ENCODE measurements at regions not wholly inside any gene's neighbourhood (a gene's known extent, or its start where the extent isn't known, plus 50 kb on each side); places are given as distances from the start of the nearest gene placed in this dataset.

DNA sequence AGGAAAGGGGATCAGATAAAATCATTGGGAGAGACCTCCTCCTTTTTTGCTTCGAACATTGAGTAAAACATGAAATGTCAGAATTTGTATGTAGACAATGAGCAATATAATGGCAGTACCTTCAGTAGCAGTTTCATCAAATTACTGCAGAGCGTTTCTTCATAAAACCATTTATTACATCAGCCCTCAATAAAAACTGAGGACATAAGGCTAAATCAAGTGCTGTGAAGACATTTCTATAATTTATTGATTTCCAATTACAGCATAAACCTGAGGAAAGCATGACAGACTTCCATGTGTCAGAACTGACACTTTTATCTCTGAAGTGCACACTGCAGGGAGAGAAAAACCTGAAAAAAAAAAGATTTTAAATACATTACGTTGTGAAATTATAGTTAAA is 172.6 kb upstream of the ZNF804B start:
- H3K27me3 Mint-ChIP-seq (ENCODE audit: low read depth), result no peaks in the 10 kb centered on the region
- H3K27ac Mint-ChIP-seq, result no peak overlapping the region

More for the DNA sequence above, 172.6 kb upstream of the ZNF804B start:
- Histone ChIP-seq H3K4me2 (ENCODE audit: insufficient read depth, insufficient read length, low read length) (no peak overlapping the region), H3K23me2 (ENCODE audit: insufficient read length, low read depth, low read length, poor library complexity, severe bottlenecking) (no peaks in the 10 kb centered on the region), H3K9me3 (ENCODE audit: control insufficient read depth, low read depth, low read length) (no peaks in the 10 kb centered on the region), H4K91ac (ENCODE audit: insufficient read length, low read depth, low read length) (no peak overlapping the region), H3K79me1 (ENCODE audit: insufficient read depth, low read depth, low read length, poor library complexity, severe bottlenecking) (no peaks in the 10 kb centered on the region), H2BK5ac (ENCODE audit: insufficient read length, low read length) (no peak overlapping the region), H2BK15ac (ENCODE audit: low read depth, low read length) (no peak overlapping the region), H4K8ac (replicated peaks; ENCODE audit: insufficient read length, low read depth, low read length) (no peak overlapping the region), H2BK20ac (ENCODE audit: low read depth, low read length, poor library complexity, severe bottlenecking) (no peak overlapping the region), H3K4me1 (ENCODE audit: insufficient read depth, low read length) (no peaks in the 10 kb centered on the region), H3K27me3 (ENCODE audit: insufficient read depth, low read length) (no peaks in the 10 kb centered on the region), H2BK120ac (ENCODE audit: low read depth, low read length, poor library complexity, severe bottlenecking) (no peak overlapping the region), H3K27ac (ENCODE audit: insufficient read length, low read depth, low read length) (no peak overlapping the region), H4K20me1 (ENCODE audit: control insufficient read depth, insufficient read depth, insufficient read length) (no peaks in the 10 kb centered on the region), H2BK12ac (ENCODE audit: insufficient read length, low read depth, low read length) (no peak overlapping the region), H3K18ac (ENCODE audit: insufficient read length, low read depth, low read length) (no peak overlapping the region), H3K9ac (ENCODE audit: extremely low read depth, insufficient read length, low read length) (no peak overlapping the region), H3K14ac (ENCODE audit: insufficient read depth, low read length) (no peak overlapping the region), H3K56ac (ENCODE audit: insufficient read length, low read depth, low read length) (no peak overlapping the region), H2AK5ac (ENCODE audit: insufficient read length, low read length) (no peak overlapping the region), H2AFZ (ENCODE audit: low read length) (no peak overlapping the region), H3T11ph (ENCODE audit: low read length) (no peak overlapping the region), H3K23ac (ENCODE audit: insufficient read length, low read depth, low read length) (no peak overlapping the region), H4K5ac (ENCODE audit: insufficient read length, low read depth, low read length) (no peak overlapping the region), H3K4ac (ENCODE audit: low read depth, low read length) (no peak overlapping the region), H3K79me2 (ENCODE audit: insufficient read depth, low read length) (no peaks in the 10 kb centered on the region)
- TF ChIP-seq, protein P1, sequence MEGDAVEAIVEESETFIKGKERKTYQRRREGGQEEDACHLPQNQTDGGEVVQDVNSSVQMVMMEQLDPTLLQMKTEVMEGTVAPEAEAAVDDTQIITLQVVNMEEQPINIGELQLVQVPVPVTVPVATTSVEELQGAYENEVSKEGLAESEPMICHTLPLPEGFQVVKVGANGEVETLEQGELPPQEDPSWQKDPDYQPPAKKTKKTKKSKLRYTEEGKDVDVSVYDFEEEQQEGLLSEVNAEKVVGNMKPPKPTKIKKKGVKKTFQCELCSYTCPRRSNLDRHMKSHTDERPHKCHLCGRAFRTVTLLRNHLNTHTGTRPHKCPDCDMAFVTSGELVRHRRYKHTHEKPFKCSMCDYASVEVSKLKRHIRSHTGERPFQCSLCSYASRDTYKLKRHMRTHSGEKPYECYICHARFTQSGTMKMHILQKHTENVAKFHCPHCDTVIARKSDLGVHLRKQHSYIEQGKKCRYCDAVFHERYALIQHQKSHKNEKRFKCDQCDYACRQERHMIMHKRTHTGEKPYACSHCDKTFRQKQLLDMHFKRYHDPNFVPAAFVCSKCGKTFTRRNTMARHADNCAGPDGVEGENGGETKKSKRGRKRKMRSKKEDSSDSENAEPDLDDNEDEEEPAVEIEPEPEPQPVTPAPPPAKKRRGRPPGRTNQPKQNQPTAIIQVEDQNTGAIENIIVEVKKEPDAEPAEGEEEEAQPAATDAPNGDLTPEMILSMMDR (conservative IDR thresholded peaks at IDR 0.05), result no peak
- WGBS (ENCODE audit: extremely low coverage, insufficient read length, low lambda C conversion rate), result no CpG with 5 or more reads among the region's 3 CpGs
- H3K4me3 Mint-ChIP-seq, result no peak overlapping the region
- no peak for DNase-seq
- H3K4me1 Mint-ChIP-seq, result peaks cover 2 to 8% of the 10 kb centered on the region in 2 experiments; a peak in 3 of 4 replicates
- peaks cover 0 to 10% (median 0%) of the 10 kb centered on the region in 3 experiments; a peak in 2 of 7 replicates for H3K36me3 Mint-ChIP-seq (ENCODE audit: insufficient read depth in 1 of 3, low read depth in 3 of 3)
- H3K9me3 Mint-ChIP-seq, result peaks cover 0 to 7% of the 10 kb centered on the region in 2 experiments; a peak in 3 of 5 replicates
